IMR-90 (cell line): ENCODE measurements at regions not wholly inside any gene's neighbourhood (a gene's known extent, or its start where the extent isn't known, plus 50 kb on each side); places are given as distances from the start of the nearest gene placed in this dataset.

ENCODE experiments used
- ATAC-seq: fragments of 200-7000 bp; cut with Tn5 transposase; 2 replicates; pipeline ENCODE4 v1.9.1; 2020; ENCODE audit warnings: low read depth, mild to moderate bottlenecking, moderate library complexity
- BruUV-seq: library from RNA; stranded (reverse); fragments of 400-500 nt; replicated peaks from 2 replicates; lab custom pipeline; 2021; lab: Mats Ljungman, UMichigan
- CTCF ChIA-PET: fragments of 300-600 bp; formaldehyde crosslinking; extraction: SDS; loops from one replicate; lab custom pipeline; 2021; ENCODE audit warnings: antibody characterized with exemption; lab: Yijun Ruan, JAX
- POLR2A ChIA-PET: fragments of 300-600 bp; sonication (Branson Sonifier 250); formaldehyde crosslinking; loops from one replicate; lab custom pipeline; 2022; ENCODE audit warnings: antibody characterized with exemption; ENCODE audit not compliant: unreplicated experiment; lab: Charles Lee
- DNase-seq: peaks from one replicate; pipeline ENCODE4 v3.0.0; 2013
- H2AFZ ChIP-seq: replicated peaks from 2 replicates; pipeline ENCODE3; 2013; ENCODE audit warnings: low read length, mild to moderate bottlenecking; ENCODE audit not compliant: poor library complexity
- H2AK5ac ChIP-seq: 2 replicates; pipeline ENCODE4 v1.6.1; 2013; ENCODE audit warnings: low read depth, low read length, inconsistent platforms
- H2AK9ac ChIP-seq: replicated peaks from 2 replicates; pipeline ENCODE3; 2013; ENCODE audit warnings: mild to moderate bottlenecking, low read depth, low read length, moderate library complexity; ENCODE audit not compliant: poor library complexity
- H2BK120ac ChIP-seq: 2 replicates; pipeline ENCODE4 v1.6.1; 2013; ENCODE audit warnings: low read depth, low read length, inconsistent platforms
- H2BK15ac ChIP-seq: 3 replicates; pipeline ENCODE4 v1.6.1; 2013; ENCODE audit warnings: low read depth, low read length, inconsistent platforms
- H2BK20ac ChIP-seq: 2 replicates; pipeline ENCODE4 v1.6.1; 2013; ENCODE audit warnings: low read depth, mild to moderate bottlenecking, inconsistent platforms, low read length, moderate library complexity
- H2BK5ac ChIP-seq: 2 replicates; pipeline ENCODE4 v1.6.1; 2013; ENCODE audit warnings: mild to moderate bottlenecking, low read depth, low read length, inconsistent platforms; ENCODE audit not compliant: poor library complexity, severe bottlenecking
- H3K14ac ChIP-seq: replicated peaks from 2 replicates; pipeline ENCODE4 v1.6.1; 2013; ENCODE audit warnings: low read depth, low read length, inconsistent platforms
- H3K18ac ChIP-seq: 2 replicates; pipeline ENCODE4 v1.6.1; 2013; ENCODE audit warnings: low read depth, low read length, control low read depth
- H3K23ac ChIP-seq: 2 replicates; pipeline ENCODE4 v1.6.1; 2013; ENCODE audit warnings: low read depth, low read length, inconsistent platforms
- H3K27ac ChIP-seq: 2 replicates; pipeline ENCODE4 v1.5.1; 2013; ENCODE audit warnings: mild to moderate bottlenecking, control low read depth, low read length; ENCODE audit not compliant: insufficient read depth
- H3K27me3 ChIP-seq: 2 replicates; pipeline ENCODE4 v1.6.1; 2013; ENCODE audit warnings: low read length; ENCODE audit not compliant: control insufficient read depth, insufficient read depth
- H3K36me3 ChIP-seq: 2 replicates; pipeline ENCODE4 v1.6.1; 2013; ENCODE audit warnings: low read length, mixed read lengths; ENCODE audit not compliant: control insufficient read depth, insufficient read depth
- H3K4ac ChIP-seq: 2 replicates; pipeline ENCODE4 v1.6.1; 2013; ENCODE audit warnings: low read depth, low read length, inconsistent platforms
- H3K4me1 ChIP-seq: 2 replicates; pipeline ENCODE4 v1.6.1; 2013; ENCODE audit warnings: low read length, mixed read lengths; ENCODE audit not compliant: control insufficient read depth, insufficient read depth
- H3K4me2 ChIP-seq: 2 replicates; pipeline ENCODE4 v1.6.1; 2013; ENCODE audit warnings: low read depth, mild to moderate bottlenecking, control low read depth, low read length, moderate library complexity
- H3K4me3 ChIP-seq: 2 replicates; pipeline ENCODE4 v1.5.1; 2013; ENCODE audit warnings: low read depth, mild to moderate bottlenecking, control low read depth, low read length, moderate library complexity; ENCODE audit not compliant: insufficient read depth
- H3K56ac ChIP-seq: 2 replicates; pipeline ENCODE4 v1.6.1; 2013; ENCODE audit warnings: low read length, inconsistent platforms; ENCODE audit not compliant: insufficient read depth; ENCODE audit errors: extremely low read depth
- H3K79me1 ChIP-seq, 2 experiments: 2 replicates each; pipeline ENCODE4 v1.6.1; 2013; ENCODE audit warnings: low read length in 2 of 2, inconsistent platforms in 1 of 2, low read depth in 1 of 2
- H3K9ac ChIP-seq: 2 replicates; pipeline ENCODE4 v1.6.1; 2013; ENCODE audit warnings: low read depth, low read length, control low read depth
- H3K9me1 ChIP-seq: 2 replicates; pipeline ENCODE4 v1.6.1; 2013; ENCODE audit warnings: low read length, inconsistent platforms; ENCODE audit not compliant: insufficient read depth
- H3K9me3 ChIP-seq: 2 replicates; pipeline ENCODE4 v1.6.1; 2013; ENCODE audit warnings: low read length; ENCODE audit not compliant: control insufficient read depth, insufficient read depth
- H4K20me1 ChIP-seq: 2 replicates; pipeline ENCODE4 v1.6.1; 2013; ENCODE audit warnings: low read length, inconsistent platforms; ENCODE audit not compliant: insufficient read depth
- H4K5ac ChIP-seq: 2 replicates; pipeline ENCODE4 v1.6.1; 2013; ENCODE audit warnings: mild to moderate bottlenecking, low read depth, low read length, control low read depth
- H4K8ac ChIP-seq, 2 experiments: 2 replicates each; pipeline ENCODE4 v1.6.1; 2013; ENCODE audit warnings: low read depth in 2 of 2, low read length in 2 of 2, control low read depth in 1 of 2, inconsistent platforms in 1 of 2
- H4K91ac ChIP-seq: 2 replicates; pipeline ENCODE4 v1.6.1; 2013; ENCODE audit warnings: low read depth, low read length, inconsistent platforms; ENCODE audit not compliant: insufficient read depth
- BHLHE40 ChIP-seq: fragments of 150-350 bp; IDR thresholded peaks from 2 replicates; pipeline ENCODE4 v1.6.1; 2016; ENCODE audit warnings: mild to moderate bottlenecking, low read depth, low read length
- CEBPB ChIP-seq: IDR thresholded peaks from 2 replicates; pipeline ENCODE4 v1.6.1; 2012; ENCODE audit warnings: low read depth, low read length, improper control_type of control experiment
- CTCF ChIP-seq: conservative IDR thresholded peaks from 2 replicates; pipeline ENCODE4 v1.5.1; 2012; ENCODE audit warnings: mild to moderate bottlenecking, low read depth, low read length, improper control_type of control experiment
- ELK1 ChIP-seq: fragments of 150-350 bp; IDR thresholded peaks from 2 replicates; pipeline ENCODE4 v1.6.1; 2016; ENCODE audit warnings: low read depth, mild to moderate bottlenecking, low read length, moderate library complexity, borderline replicate concordance
- FOS ChIP-seq: fragments of 150-350 bp; IDR thresholded peaks from 2 replicates; pipeline ENCODE4 v1.6.1; 2016; ENCODE audit warnings: low read depth, low read length
- MAFK ChIP-seq: IDR thresholded peaks from 2 replicates; pipeline ENCODE4 v1.6.1; 2012; ENCODE audit warnings: low read depth, low read length, improper control_type of control experiment
- MXI1 ChIP-seq: IDR thresholded peaks from 2 replicates; pipeline ENCODE4 v1.6.1; 2012; ENCODE audit warnings: low read depth, mild to moderate bottlenecking, low read length, moderate library complexity, borderline replicate concordance
- RAD21 ChIP-seq: IDR thresholded peaks from 2 replicates; pipeline ENCODE4 v1.6.1; 2012; ENCODE audit warnings: low read length, improper control_type of control experiment
- RFX5 ChIP-seq: IDR thresholded peaks from 2 replicates; pipeline ENCODE4 v1.8.0; 2012; ENCODE audit warnings: low read depth, mild to moderate bottlenecking, low read length, moderate library complexity
- USF2 ChIP-seq: fragments of 150-350 bp; IDR thresholded peaks from 2 replicates; pipeline ENCODE4 v1.6.1; 2017; ENCODE audit warnings: mild to moderate bottlenecking, antibody characterized with exemption, low read length, low read depth
- WGBS, 2 experiments: methylation state at CpG; one replicate each; pipeline versions ENCODE4 v1.1.5 to v1.1.7; 2013; ENCODE audit warnings: missing lambda C conversion rate in 2 of 2; ENCODE audit not compliant: insufficient read length in 1 of 2; ENCODE audit errors: extremely low coverage in 2 of 2; 5-methylcytosine and 5-hydroxymethylcytosine counted together
- dilution Hi-C: fragments of 300-500 bp; cut with HindIII; formaldehyde crosslinking; loops from one replicate; pipeline ENCODE4 v1.14.3; 2018; ENCODE audit warnings: low sequenced_read_pairs; ENCODE audit not compliant: unreplicated experiment
- in situ Hi-C: fragments of 300-500 bp; cut with MboI; formaldehyde crosslinking; loops from 3 replicates; pipeline ENCODE4 v1.14.3; 2019; ENCODE audit warnings: low sequenced_read_pairs, inconsistent platforms, mixed read lengths
- intact Hi-C: fragments of 100-400 bp; cut with micrococcal nuclease; formaldehyde crosslinking; loops from 2 replicates; pipeline ENCODE4 v1.10.0; 2022

GRCh38 chr5:24916863-24917262, 272.1 kb upstream of the CDH10 start:
- DNase-seq (no peak), ATAC-seq (no peak)
- dilution Hi-C loops (no loop called here), intact Hi-C loops (no loop called here), in situ Hi-C loops (no loop called here)
- no peak overlapping the region for H4K5ac ChIP-seq
- H3K18ac ChIP-seq = no peak overlapping the region
- H3K4me1 ChIP-seq = no peaks in the 10 kb centered on the region
- no peak overlapping the region for H2AFZ ChIP-seq
- no peak overlapping the region for H3K9ac ChIP-seq
- no peak overlapping the region for H3K4ac ChIP-seq
- BruUV-seq = no TSS peak
- whole genome bisulfite sequencing, 2 experiments = no CpG with 5 or more reads among the region's 2 CpGs
- no peak overlapping the region for H2BK5ac ChIP-seq
- no peak overlapping the region for H3K56ac ChIP-seq
- no peak overlapping the region for H2BK120ac ChIP-seq
- no peak overlapping the region for H2BK20ac ChIP-seq
- H4K8ac ChIP-seq = no peak overlapping the region
- peaks cover 4% of the 10 kb centered on the region; the same call in 1 of the 2 replicates for H3K9me3 ChIP-seq
- H3K27ac ChIP-seq = no peak overlapping the region
- no peak overlapping the region for H2AK9ac ChIP-seq
- no peaks in the 10 kb centered on the region for H4K20me1 ChIP-seq
- H3K27me3 ChIP-seq = no peaks in the 10 kb centered on the region
- no peak overlapping the region for H3K4me2 ChIP-seq
- no peak overlapping the region for H3K4me3 ChIP-seq
- H2AK5ac ChIP-seq = no peak overlapping the region
- H3K14ac ChIP-seq = no peak overlapping the region
- H3K23ac ChIP-seq = no peak overlapping the region
- H2BK15ac ChIP-seq = no peak overlapping the region
- TF ChIP-seq MXI1 (no peak), ELK1 (no peak), BHLHE40 (no peak), CEBPB (no peak), MAFK (no peak), FOS (no peak), USF2 (no peak), RFX5 (no peak), CTCF (no peak), RAD21 (no peak)
- no peaks in the 10 kb centered on the region for H3K79me1 ChIP-seq
- POLR2A ChIA-PET = no interaction called here
- CTCF ChIA-PET = no interaction called here
- no peaks in the 10 kb centered on the region for H3K36me3 ChIP-seq
- no peak overlapping the region for H4K91ac ChIP-seq
- no peaks in the 10 kb centered on the region for H3K9me1 ChIP-seq
